H1 (cell line): ENCODE measurements at regions not wholly inside any gene's neighbourhood (a gene's known extent, or its start where the extent isn't known, plus 50 kb on each side); places are given as distances from the start of the nearest gene placed in this dataset.

Experiments
- CTCF ChIA-PET: fragments of 300-600 bp; sonication (Branson Sonifier 250); formaldehyde crosslinking; loops from one replicate; lab custom pipeline; 2021; ENCODE audit not compliant: partially characterized antibody; lab: Charles Lee
- POLR2A ChIA-PET: fragments of 300-600 bp; sonication (Branson Sonifier 250); formaldehyde crosslinking; loops from one replicate; lab custom pipeline; 2021; ENCODE audit warnings: inconsistent platforms; ENCODE audit not compliant: partially characterized antibody; lab: Charles Lee
- DNase-seq, 2 experiments: peaks; one replicate each; pipeline versions ENCODE4 v3.0.0 to v3.0.0-alpha.2; 2010 to 2022; ENCODE audit warnings: low spot score in 2 of 2, low read depth in 1 of 2, mixed read lengths in 1 of 2
- FAIRE-seq: peaks from 2 replicates; lab custom pipeline; 2011; peaks lifted over from hg19 to GRCh38; lab: Jason Lieb, UNC
- H2AFZ ChIP-seq: 2 replicates; pipeline ENCODE4 v1.8.1; 2012; ENCODE audit warnings: low read length, inconsistent platforms
- H2AK5ac ChIP-seq: 2 replicates; pipeline ENCODE4 v1.6.1; 2013; ENCODE audit warnings: low read depth, low read length
- H2BK120ac ChIP-seq: replicated peaks from 2 replicates; pipeline ENCODE3; 2013; ENCODE audit warnings: low read depth, low read length, inconsistent platforms
- H2BK12ac ChIP-seq: 2 replicates; pipeline ENCODE4 v1.6.1; 2013; ENCODE audit warnings: low read depth, low read length
- H2BK15ac ChIP-seq: 2 replicates; pipeline ENCODE4 v1.6.1; 2013; ENCODE audit warnings: low read length
- H2BK20ac ChIP-seq: 2 replicates; pipeline ENCODE4 v1.6.1; 2013; ENCODE audit warnings: low read length
- H2BK5ac ChIP-seq: 2 replicates; pipeline ENCODE4 v1.6.1; 2013; ENCODE audit warnings: low read depth, low read length
- H3K14ac ChIP-seq: 2 replicates; pipeline ENCODE4 v1.6.1; 2013; ENCODE audit warnings: inconsistent platforms; ENCODE audit not compliant: insufficient read length
- H3K18ac ChIP-seq: 2 replicates; pipeline ENCODE4 v1.6.1; 2013; ENCODE audit warnings: low read length; ENCODE audit errors: extremely low read depth
- H3K23ac ChIP-seq: 2 replicates; pipeline ENCODE4 v1.6.1; 2013; ENCODE audit warnings: inconsistent platforms; ENCODE audit not compliant: insufficient read length
- H3K23me2 ChIP-seq: 2 replicates; pipeline ENCODE4 v1.6.1; 2013; ENCODE audit warnings: low read depth, low read length
- H3K27ac ChIP-seq: 2 replicates; pipeline ENCODE4 v1.6.1; 2011; ENCODE audit warnings: low read depth, low read length, inconsistent platforms
- H3K27me3 ChIP-seq, 4 experiments: replicated peaks in 1 of 4; 1 replicate in 1 of 4; 2 replicates in 3 of 4; pipeline versions ENCODE4 v1.6.1 to v1.8.1; 2011 to 2013; ENCODE audit warnings: low read length in 3 of 4, mild to moderate bottlenecking in 3 of 4, inconsistent platforms in 2 of 4, mixed read lengths in 2 of 4, moderate library complexity in 1 of 4; ENCODE audit not compliant: control insufficient read depth in 3 of 4, insufficient read depth in 3 of 4; ENCODE audit errors: extremely low read depth in 1 of 4
- H3K36me3 ChIP-seq, 4 experiments: 2 replicates each; pipeline versions ENCODE4 v1.6.1 to v1.8.1; 2011 to 2013; ENCODE audit warnings: mild to moderate bottlenecking in 4 of 4, low read length in 3 of 4, moderate library complexity in 2 of 4, control low read depth in 1 of 4, inconsistent platforms in 1 of 4; ENCODE audit not compliant: insufficient read depth in 4 of 4, control insufficient read depth in 2 of 4
- H3K4ac ChIP-seq: replicated peaks from 2 replicates; pipeline ENCODE3; 2013; ENCODE audit warnings: low read length, low read depth, mixed read lengths, inconsistent platforms; ENCODE audit not compliant: insufficient read length
- H3K4me1 ChIP-seq, 4 experiments: replicated peaks in 1 of 4; 1 replicate in 1 of 4; 2 replicates in 3 of 4; pipeline versions ENCODE4 v1.6.1 to v1.8.1; 2011 to 2013; ENCODE audit warnings: low read length in 3 of 4, inconsistent platforms in 2 of 4, mixed read lengths in 1 of 4; ENCODE audit not compliant: insufficient read depth in 4 of 4, control insufficient read depth in 3 of 4
- H3K4me2 ChIP-seq, 2 experiments: 2 replicates each; pipeline versions ENCODE4 v1.6.1 to v1.8.1; 2011 to 2013; ENCODE audit warnings: low read depth in 2 of 2, low read length in 2 of 2, control low read depth in 1 of 2, inconsistent platforms in 1 of 2, mild to moderate bottlenecking in 1 of 2; ENCODE audit not compliant: insufficient read depth in 1 of 2
- H3K4me3 ChIP-seq, 4 experiments: fragments of 200-600, 300-600 bp in 1 of 4; sonication (generic), shearing (Covaris generic), sonication (Bioruptor Twin) in 1 of 4; 2 replicates each; pipeline versions ENCODE4 v1.5.1 to v1.8.1; 2011 to 2016; ENCODE audit warnings: low read length in 4 of 4, low read depth in 3 of 4, control low read depth in 2 of 4, inconsistent platforms in 2 of 4, mild to moderate bottlenecking in 2 of 4, mixed read lengths in 1 of 4, moderate library complexity in 1 of 4; ENCODE audit not compliant: insufficient read depth in 2 of 4; ENCODE audit errors: extremely low read depth in 1 of 4
- H3K56ac ChIP-seq: replicated peaks from 2 replicates; pipeline ENCODE3; 2013; ENCODE audit warnings: low read depth, mild to moderate bottlenecking, mixed read lengths, low read length, inconsistent platforms; ENCODE audit not compliant: insufficient read length
- H3K79me1 ChIP-seq: 2 replicates; pipeline ENCODE4 v1.6.1; 2013; ENCODE audit warnings: low read depth, low read length, control low read depth
- H3K79me2 ChIP-seq, 2 experiments: 2 replicates each; pipeline versions ENCODE4 v1.6.1 to v1.8.1; 2012 to 2013; ENCODE audit warnings: low read length in 2 of 2, mild to moderate bottlenecking in 2 of 2, inconsistent platforms in 1 of 2; ENCODE audit not compliant: insufficient read depth in 2 of 2, control insufficient read depth in 1 of 2
- H3K9ac ChIP-seq, 4 experiments: replicated peaks in 1 of 4; 1 replicate in 1 of 4; 2 replicates in 3 of 4; pipeline versions ENCODE4 v1.6.1 to v1.8.1; 2011 to 2013; ENCODE audit warnings: low read depth in 3 of 4, low read length in 3 of 4, control low read depth in 2 of 4, mild to moderate bottlenecking in 2 of 4, moderate library complexity in 2 of 4, inconsistent platforms in 1 of 4; ENCODE audit errors: extremely low read depth in 1 of 4
- H3K9me3 ChIP-seq, 2 experiments: 2 replicates each; pipeline versions ENCODE4 v1.6.1 to v1.8.1; 2012 to 2013; ENCODE audit warnings: mild to moderate bottlenecking in 2 of 2, moderate library complexity in 2 of 2, control low read depth in 1 of 2, inconsistent platforms in 1 of 2, low read depth in 1 of 2, low read length in 1 of 2, mixed read lengths in 1 of 2; ENCODE audit not compliant: insufficient read depth in 2 of 2
- H4K20me1 ChIP-seq, 2 experiments: replicated peaks in 1 of 2; 2 replicates each; pipeline versions ENCODE3 to v1.8.1; 2011 to 2013; ENCODE audit warnings: inconsistent platforms in 2 of 2, low read length in 2 of 2, mild to moderate bottlenecking in 1 of 2; ENCODE audit not compliant: insufficient read depth in 2 of 2, control insufficient read depth in 1 of 2
- H4K5ac ChIP-seq: 2 replicates; pipeline ENCODE4 v1.6.1; 2013; ENCODE audit warnings: low read length, low read depth, mixed read lengths, inconsistent platforms; ENCODE audit not compliant: insufficient read length
- H4K8ac ChIP-seq: 2 replicates; pipeline ENCODE4 v1.8.0; 2013; ENCODE audit warnings: mild to moderate bottlenecking, moderate library complexity, low read length, inconsistent platforms; ENCODE audit not compliant: insufficient read depth; ENCODE audit errors: extremely low read depth
- H4K91ac ChIP-seq: replicated peaks from 2 replicates; pipeline ENCODE3; 2013; ENCODE audit warnings: low read length, mixed read lengths, inconsistent platforms; ENCODE audit not compliant: insufficient read length
- ASH2L ChIP-seq: fragments of 200-600, 300-600 bp; sonication (generic); IDR thresholded peaks from one replicate; pipeline ENCODE4 v1.7.1; 2017; ENCODE audit warnings: low read length
- EP300 ChIP-seq, 2 experiments: IDR thresholded peaks; 1 replicate in 1 of 2; 2 replicates in 1 of 2; pipeline ENCODE4 v1.6.1; 2011 to 2012; ENCODE audit warnings: low read depth in 2 of 2, low read length in 2 of 2, mild to moderate bottlenecking in 2 of 2, borderline replicate concordance in 1 of 2, inconsistent platforms in 1 of 2, moderate library complexity in 1 of 2
- EZH2 ChIP-seq: fragments of 200-600 bp; sonication (generic); IDR thresholded peaks from 2 replicates; pipeline ENCODE4 v1.7.1; 2012; ENCODE audit warnings: low read depth, mild to moderate bottlenecking, moderate library complexity, low read length, inconsistent platforms; ENCODE audit not compliant: severe bottlenecking
- HDAC2 ChIP-seq, 2 experiments: fragments of 300-600 bp in 1 of 2; sonication (generic) in 1 of 2; IDR thresholded peaks; 2 replicates each; pipeline ENCODE4 v1.6.1; 2011 to 2012; ENCODE audit warnings: low read depth in 2 of 2, low read length in 2 of 2, mild to moderate bottlenecking in 2 of 2, moderate library complexity in 2 of 2, borderline replicate concordance in 1 of 2, inconsistent platforms in 1 of 2
- KDM1A ChIP-seq: fragments of 200-600, 300-600 bp; sonication (generic); IDR thresholded peaks from 2 replicates; pipeline ENCODE4 v1.7.1; 2016; ENCODE audit warnings: mild to moderate bottlenecking, low read length, borderline replicate concordance
- SRF ChIP-seq: IDR thresholded peaks from 2 replicates; pipeline ENCODE4 v1.6.1; 2011; ENCODE audit warnings: mild to moderate bottlenecking, low read depth, low read length, moderate library complexity
- WGBS, 2 experiments: shearing (Covaris generic) in 1 of 2; methylation state at CpG; one replicate each; pipeline versions ENCODE4 v1.1.6 to v1.1.7; 2013 to 2015; ENCODE audit warnings: low lambda C conversion rate in 2 of 2, mixed read lengths in 2 of 2, inconsistent platforms in 1 of 2, low coverage in 1 of 2, missing lambda C conversion rate in 1 of 2; ENCODE audit not compliant: insufficient replicate concordance in 2 of 2, insufficient coverage in 1 of 2, insufficient read length in 1 of 2; ENCODE audit errors: extremely low coverage in 1 of 2, missing lambda C conversion rate in 1 of 2; 5-methylcytosine and 5-hydroxymethylcytosine counted together
- TF ChIP-seq, protein P1 (sequence below), 3 experiments: IDR thresholded peaks; 1 replicate in 2 of 3; 2 replicates in 1 of 3; pipeline versions ENCODE4 v1.5.1 to v1.6.1; 2011; ENCODE audit warnings: low read length in 3 of 3, mild to moderate bottlenecking in 3 of 3, inconsistent platforms in 2 of 3, low read depth in 1 of 3, moderate library complexity in 1 of 3; ENCODE audit not compliant: insufficient read depth in 1 of 3; ENCODE audit errors: control extremely low read depth in 1 of 3

DNA sequence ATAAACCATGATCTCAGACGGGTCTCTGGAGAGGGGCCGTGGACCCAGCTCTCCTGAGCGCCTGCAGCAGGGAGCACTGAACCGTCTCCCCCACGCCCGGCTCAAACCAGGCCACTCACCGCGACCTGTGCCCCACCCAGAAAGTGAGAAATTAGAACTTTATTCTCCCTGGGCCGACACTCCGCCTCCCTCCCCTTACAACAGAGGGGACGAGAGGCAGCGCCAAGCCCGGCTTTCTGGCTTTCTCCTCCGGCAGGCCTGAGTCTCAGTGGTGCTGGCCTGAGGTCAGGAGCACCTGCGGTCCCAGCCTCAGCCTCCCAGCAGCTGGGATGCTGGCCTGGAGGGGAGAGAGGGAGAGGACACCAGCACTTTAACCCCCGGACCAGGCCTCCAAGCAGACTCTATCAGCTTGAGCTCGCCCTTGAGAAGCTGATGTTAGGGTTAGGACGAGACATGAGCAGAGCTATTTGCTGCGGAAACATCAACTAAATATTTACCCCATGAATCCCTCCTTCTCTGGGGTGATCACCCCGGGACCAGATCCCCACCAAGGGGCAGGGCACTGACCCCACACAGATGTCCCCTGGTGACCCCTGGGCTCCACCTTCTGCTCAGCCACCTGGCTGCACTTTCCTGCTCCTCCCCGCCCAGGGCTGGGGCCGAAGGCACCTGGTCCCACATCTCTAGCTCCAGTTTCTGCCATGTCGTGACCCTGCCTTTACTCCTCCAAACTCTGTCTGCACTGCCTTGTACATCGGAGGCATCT lies 856.3 kb upstream of the SALL3 start:
- no peak overlapping the region for H2BK20ac ChIP-seq
- H3K9me3 ChIP-seq, result no peaks in the 10 kb centered on the region
- no peak overlapping the region for H3K27ac ChIP-seq
- H3K36me3 ChIP-seq, result no peaks in the 10 kb centered on the region; a peak in 1 of 8 replicates
- H4K8ac ChIP-seq, result no peak overlapping the region
- no peak overlapping the region for H3K9ac ChIP-seq
- H3K23ac ChIP-seq, result no peak overlapping the region
- no peaks in the 10 kb centered on the region; a peak in 2 of 7 replicates for H3K27me3 ChIP-seq
- H4K5ac ChIP-seq, result no peak overlapping the region
- H3K18ac ChIP-seq, result no peak overlapping the region
- POLR2A ChIA-PET, result no interaction called here
- no peak overlapping the region for H3K56ac ChIP-seq
- no peak overlapping the region for H2BK12ac ChIP-seq
- no peak overlapping the region for H3K4me2 ChIP-seq
- no peak overlapping the region for H2AK5ac ChIP-seq
- WGBS, 2 experiments, result 91% methylated on average over 18 of the region's 24 CpGs; no CpG with 5 or more reads in 1 of the 2 experiments
- CTCF ChIA-PET, result interaction anchor here (1.0 kb wide), 1 partner anchor 374 kb away, joined by 3 read pairs; no protein-coding TSS in a partner anchor
- H2BK5ac ChIP-seq, result no peak overlapping the region
- H3K4me3 ChIP-seq, result no peak overlapping the region
- no peaks in the 10 kb centered on the region for H3K23me2 ChIP-seq
- H3K14ac ChIP-seq, result no peak overlapping the region
- H3K4ac ChIP-seq, result no peak overlapping the region
- no peak overlapping the region for H2AFZ ChIP-seq
- no peak overlapping the region for H4K91ac ChIP-seq
- peaks cover 0 to 6% of the 10 kb centered on the region in 2 experiments for H4K20me1 ChIP-seq
- no peak overlapping the region for H2BK15ac ChIP-seq
- DNase-seq, result no peak
- no peak overlapping the region for H2BK120ac ChIP-seq
- no peaks in the 10 kb centered on the region for H3K79me2 ChIP-seq
- FAIRE-seq, result no peak
- H3K79me1 ChIP-seq, result no peaks in the 10 kb centered on the region
- H3K4me1 ChIP-seq, result no peaks in the 10 kb centered on the region
- TF ChIP-seq KDM1A, result no peak
- TF ChIP-seq, protein P1, sequence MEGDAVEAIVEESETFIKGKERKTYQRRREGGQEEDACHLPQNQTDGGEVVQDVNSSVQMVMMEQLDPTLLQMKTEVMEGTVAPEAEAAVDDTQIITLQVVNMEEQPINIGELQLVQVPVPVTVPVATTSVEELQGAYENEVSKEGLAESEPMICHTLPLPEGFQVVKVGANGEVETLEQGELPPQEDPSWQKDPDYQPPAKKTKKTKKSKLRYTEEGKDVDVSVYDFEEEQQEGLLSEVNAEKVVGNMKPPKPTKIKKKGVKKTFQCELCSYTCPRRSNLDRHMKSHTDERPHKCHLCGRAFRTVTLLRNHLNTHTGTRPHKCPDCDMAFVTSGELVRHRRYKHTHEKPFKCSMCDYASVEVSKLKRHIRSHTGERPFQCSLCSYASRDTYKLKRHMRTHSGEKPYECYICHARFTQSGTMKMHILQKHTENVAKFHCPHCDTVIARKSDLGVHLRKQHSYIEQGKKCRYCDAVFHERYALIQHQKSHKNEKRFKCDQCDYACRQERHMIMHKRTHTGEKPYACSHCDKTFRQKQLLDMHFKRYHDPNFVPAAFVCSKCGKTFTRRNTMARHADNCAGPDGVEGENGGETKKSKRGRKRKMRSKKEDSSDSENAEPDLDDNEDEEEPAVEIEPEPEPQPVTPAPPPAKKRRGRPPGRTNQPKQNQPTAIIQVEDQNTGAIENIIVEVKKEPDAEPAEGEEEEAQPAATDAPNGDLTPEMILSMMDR (IDR thresholded peaks at IDR 0.05; ENCODE audit: control extremely low read depth in 1 of 3, insufficient read depth in 1 of 3, low read depth in 1 of 3, low read length in 3 of 3), result no peak
- TF ChIP-seq EP300 (IDR thresholded peaks at IDR 0.05; ENCODE audit: borderline replicate concordance in 1 of 2, low read depth in 2 of 2, low read length in 2 of 2), result no peak
- no peak for TF ChIP-seq HDAC2 (IDR thresholded peaks at IDR 0.05; ENCODE audit: borderline replicate concordance in 1 of 2, low read depth in 2 of 2, low read length in 2 of 2)
- TF ChIP-seq SRF, result no peak
- no peak for TF ChIP-seq EZH2
- TF ChIP-seq ASH2L, result no peak
